ENCODE measurements at regions not wholly inside any gene's neighbourhood (a gene's known extent, or its start where the extent isn't known, plus 50 kb on each side); places are given as distances from the start of the nearest gene placed in this dataset.

GRCh38 chr11:116189408-116190170 lies 583.2 kb downstream of the BUD13 start:
- ATAC-seq (no peak), DNase-seq (ENCODE audit: low spot score) (no peak), FAIRE-seq (no peak)
- POLR2A ChIA-PET = no interaction called here
- H3K4me2 ChIP-seq (ENCODE audit: low read depth, low read length) = no peak overlapping the region
- CTCF ChIA-PET (ENCODE audit: low intra/inter-chr PET ratio, low total read pairs) = no interaction called here
- TF ChIP-seq SP140L (CRISPR knock-in tag; IDR thresholded peaks at IDR 0.05; ENCODE audit: borderline replicate concordance) (no peak), HINFP (CRISPR knock-in tag; IDR thresholded peaks at IDR 0.05; ENCODE audit: low read depth) (no peak), RAD51 (IDR thresholded peaks at IDR 0.05; ENCODE audit: borderline replicate concordance) (no peak)
- H3K27me3 ChIP-seq (ENCODE audit: control insufficient read depth in 1 of 2, insufficient read depth in 2 of 2, low read length in 2 of 2) = peaks cover 3 to 8% of the 10 kb centered on the region in 2 experiments; a peak in 3 of 5 replicates
- no peak overlapping the region for H3K4me3 ChIP-seq (replicated peaks in 1 of 3; ENCODE audit: insufficient read depth in 1 of 3, low read depth in 2 of 3, low read length in 3 of 3)
- intact Hi-C loops (cut with micrococcal nuclease; ENCODE audit: unreplicated experiment) (no loop called here), in situ Hi-C loops (cut with HindIII; ENCODE audit: extremely low pct_ligation_motif_present, low pct_unique_long_range_greater_than_20kb) (no loop called here)
- no peaks in the 10 kb centered on the region for H3K9me3 ChIP-seq (ENCODE audit: low read length)
- H2AFZ ChIP-seq (ENCODE audit: low read length) = no peak overlapping the region
- H3K27ac ChIP-seq (ENCODE audit: extremely low read length, insufficient read depth, low read length) = no peak overlapping the region
- H4K20me1 ChIP-seq (ENCODE audit: insufficient read depth, low read length) = no peaks in the 10 kb centered on the region
- 29% methylated on average over 10 of the region's 10 CpGs for WGBS (ENCODE audit: low lambda C conversion rate)
- H3K36me3 ChIP-seq (replicated peaks in 1 of 2; ENCODE audit: control insufficient read depth in 1 of 2, insufficient read depth in 2 of 2, low read length in 2 of 2) = no peaks in the 10 kb centered on the region
- peaks cover 11% of the 10 kb centered on the region for H3K4me1 ChIP-seq (ENCODE audit: insufficient read depth, low read length)
- no TSS peak for BruUV-seq (replicated peaks)
- H3K9ac ChIP-seq (ENCODE audit: insufficient read depth, low read depth, low read length) = no peak overlapping the region
- H3K79me2 ChIP-seq (ENCODE audit: insufficient read depth, low read length) = no peaks in the 10 kb centered on the region

- WGBS (ENCODE audit: low lambda C conversion rate) = 26% methylated on average over 5 of the region's 5 CpGs
- Histone ChIP-seq H4K20me1 (ENCODE audit: insufficient read depth, low read length) (no peaks in the 10 kb centered on the region), H3K9me3 (ENCODE audit: low read length) (no peaks in the 10 kb centered on the region), H3K27me3 (ENCODE audit: control insufficient read depth in 1 of 2, insufficient read depth in 2 of 2, low read length in 2 of 2) (peaks cover 4 to 6% of the 10 kb centered on the region in 2 experiments; a peak in 4 of 5 replicates), H3K79me2 (ENCODE audit: insufficient read depth, low read length) (no peaks in the 10 kb centered on the region), H3K27ac (ENCODE audit: extremely low read length, insufficient read depth, low read length) (no peak overlapping the region), H3K9ac (ENCODE audit: insufficient read depth, low read depth, low read length) (no peak overlapping the region), H2AFZ (ENCODE audit: low read length) (no peak overlapping the region), H3K4me2 (ENCODE audit: low read depth, low read length) (no peak overlapping the region), H3K4me1 (ENCODE audit: insufficient read depth, low read length) (peaks cover under 1% of the 10 kb centered on the region; the same call in 1 of the 2 replicates), H3K36me3 (replicated peaks in 1 of 2; ENCODE audit: control insufficient read depth in 1 of 2, insufficient read depth in 2 of 2, low read length in 2 of 2) (no peaks in the 10 kb centered on the region), H3K4me3 (replicated peaks in 1 of 3; ENCODE audit: insufficient read depth in 1 of 3, low read depth in 2 of 3, low read length in 3 of 3) (no peak overlapping the region)
- no TSS peak for BruUV-seq (replicated peaks)
- in situ Hi-C loops (cut with HindIII; ENCODE audit: extremely low pct_ligation_motif_present, low pct_unique_long_range_greater_than_20kb) = no loop called here
- intact Hi-C loops (cut with micrococcal nuclease; ENCODE audit: unreplicated experiment) = no loop called here
- ChIA-PET CTCF (ENCODE audit: low intra/inter-chr PET ratio, low total read pairs) (no interaction called here), POLR2A (no interaction called here)
- TF ChIP-seq ZSCAN30 (CRISPR knock-in tag; IDR thresholded peaks at IDR 0.05) = no peak
- peak; percentile 98 for TF ChIP-seq MNT (IDR thresholded peaks at IDR 0.05)
- DNase-seq (ENCODE audit: low spot score) (no peak), FAIRE-seq (no peak), ATAC-seq (no peak)
These were observed 584.4 kb downstream of the BUD13 start for GRCh38 chr11:116188350-116188749.

Measured in HepG2 (cell line).